NCI-H748 (cell line): ENCODE measurements at regions not wholly inside any gene's neighbourhood (a gene's known extent, or its start where the extent isn't known, plus 50 kb on each side); places are given as distances from the start of the nearest gene placed in this dataset.

Experiments
- DNase-seq: peaks from one replicate; lab custom pipeline; 2025; ENCODE audit not compliant: unreplicated experiment; lab: John Stamatoyannopoulos, UW

DNA sequence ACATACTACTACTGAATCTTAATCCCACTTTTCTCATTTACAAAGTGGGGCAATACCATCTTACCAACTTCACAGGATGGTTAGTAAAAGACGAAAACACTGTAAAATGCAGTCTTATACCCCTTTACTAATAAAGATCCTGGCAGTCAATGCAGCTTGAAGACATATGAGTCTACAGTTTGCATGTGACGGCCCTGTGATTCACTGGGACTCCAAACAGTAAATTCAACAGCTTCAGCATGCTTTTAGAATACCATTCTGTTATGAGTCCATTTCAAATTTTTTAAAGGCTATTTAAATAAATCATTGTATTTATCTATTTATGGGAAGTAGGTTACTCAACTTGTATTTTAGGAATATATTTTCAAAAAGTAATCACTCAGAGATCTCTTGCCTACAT lies 629.1 kb downstream of the LIG4 start:
- DNase-seq: no peak

- peak; percentile 68 for DNase-seq
Observed at GRCh38 chr13:107585469-107586180, 629.7 kb downstream of the LIG4 start.

DNA sequence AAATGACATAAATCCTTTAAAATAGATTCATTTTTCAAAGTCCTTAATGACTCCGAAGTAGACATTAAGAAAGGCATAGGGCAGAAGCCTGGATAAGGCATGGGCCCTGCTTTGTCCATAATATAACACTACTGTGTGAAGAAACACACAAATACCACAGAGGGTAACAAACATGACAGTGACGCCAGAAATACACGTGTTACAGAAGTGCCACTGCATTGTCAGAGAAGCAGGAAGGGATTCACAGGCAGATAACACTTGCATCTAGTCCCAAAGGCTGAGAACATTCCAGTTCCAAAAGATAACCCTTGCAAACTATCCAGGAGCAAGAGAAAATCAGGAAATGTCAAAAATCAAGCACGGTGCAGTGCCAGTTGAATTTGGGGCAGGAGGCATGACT lies 633.2 kb downstream of the LIG4 start:
- no peak for DNase-seq

GRCh38 chr13:107580741-107581412 lies 634.5 kb downstream of the LIG4 start:
- peak; percentile 82 for DNase-seq

DNA sequence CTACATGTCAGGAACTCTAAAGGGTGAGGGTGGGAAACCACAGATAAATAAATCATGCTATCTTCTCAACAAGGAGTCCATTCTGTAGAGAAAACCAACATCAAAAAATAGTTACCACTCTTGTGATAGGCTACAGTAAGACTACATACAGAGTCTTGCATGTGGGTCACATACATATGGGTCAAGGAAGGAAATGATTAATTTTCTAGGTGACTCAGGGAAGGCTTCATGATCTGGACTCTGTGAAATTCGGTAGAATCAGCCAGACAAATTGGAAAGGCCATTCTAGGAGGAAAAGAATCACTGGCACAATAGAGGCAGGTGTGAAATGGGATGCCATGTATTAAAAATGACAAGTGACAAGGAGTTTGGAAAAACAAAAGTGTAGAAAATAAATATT lies 638.9 kb downstream of the LIG4 start:
- DNase-seq: no peak

- DNase-seq: no peak
Observed at GRCh38 chr13:107574517-107575210, 640.7 kb downstream of the LIG4 start.

- DNase-seq: no peak
Observed at GRCh38 chr13:107573184-107573583, 642.2 kb downstream of the LIG4 start.

DNA sequence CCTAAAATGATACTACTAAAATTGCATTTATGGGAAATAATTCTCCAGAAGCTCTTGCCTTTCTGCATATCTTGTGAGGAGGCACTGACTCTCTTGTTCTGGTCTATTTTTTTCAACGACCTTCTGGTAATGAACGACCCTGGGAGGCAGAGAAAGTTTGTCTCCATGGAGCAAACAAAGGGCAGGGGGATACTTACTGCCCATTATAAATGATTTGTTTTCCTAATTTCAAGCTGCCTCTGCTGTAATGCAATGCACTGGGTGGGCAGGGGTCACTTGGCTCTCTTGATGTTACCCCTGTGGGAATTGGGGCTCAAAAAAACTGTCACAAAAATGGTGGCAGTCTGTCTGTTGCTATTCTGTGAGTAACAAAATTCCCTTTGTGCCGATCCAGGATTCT lies 643.2 kb downstream of the LIG4 start:
- DNase-seq: no peak

DNA sequence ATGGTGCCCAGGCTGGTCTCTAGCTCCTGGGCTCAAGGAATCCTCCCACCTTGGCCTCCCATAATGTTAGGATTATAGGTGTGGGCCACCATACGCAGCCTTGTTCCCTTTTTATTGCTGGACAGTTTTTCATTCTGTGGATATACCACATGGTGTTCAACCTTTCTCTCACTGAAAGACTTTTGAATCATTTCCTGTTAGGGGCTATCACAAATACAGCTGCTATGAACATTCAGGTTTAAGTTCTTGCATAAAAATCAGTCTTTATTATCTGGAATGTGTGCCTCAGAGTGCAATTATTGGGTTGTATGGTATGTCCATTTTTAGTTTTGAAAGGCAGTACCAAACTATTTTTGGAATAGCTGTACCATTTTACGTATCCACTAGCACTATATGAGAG lies 647.2 kb downstream of the LIG4 start:
- no peak for DNase-seq

DNA sequence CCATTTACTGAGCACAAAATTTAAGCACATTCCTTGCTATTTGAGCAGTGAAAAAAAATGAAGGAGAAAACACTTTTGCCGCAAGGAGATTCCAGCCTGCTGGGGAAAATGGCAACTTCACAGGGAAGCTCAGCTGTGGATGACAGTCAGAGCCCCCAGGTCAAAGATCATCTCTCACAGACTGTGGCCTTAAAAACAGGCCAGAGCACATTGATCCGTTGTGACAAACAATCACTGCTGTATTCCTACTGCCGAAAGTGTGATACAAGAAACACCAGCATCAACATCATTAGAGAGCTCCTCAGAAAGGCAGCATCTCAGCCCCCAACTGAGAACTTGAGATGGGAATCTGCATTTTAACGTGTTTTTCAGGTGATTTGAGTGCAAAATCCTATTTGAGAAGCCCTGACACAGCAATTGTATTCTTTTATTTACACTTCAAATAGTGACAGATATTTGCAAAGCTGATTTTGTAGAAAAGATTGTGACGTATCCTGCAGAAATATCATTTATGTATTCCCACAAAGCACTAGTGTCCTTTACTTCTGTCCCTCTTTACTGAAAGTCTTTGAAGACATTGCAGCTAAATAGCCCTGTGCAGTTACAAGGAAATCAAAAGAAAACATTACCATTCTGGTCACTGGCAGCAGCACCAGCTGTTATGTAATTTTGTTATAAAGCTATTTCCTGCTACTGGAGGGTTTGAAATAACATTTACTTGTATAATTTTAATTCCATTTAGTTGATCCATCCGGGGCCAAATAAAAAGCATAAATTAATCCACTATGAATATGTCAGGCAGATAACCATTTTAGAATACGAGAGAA lies 652.0 kb downstream of the LIG4 start:
- no peak for DNase-seq

DNA sequence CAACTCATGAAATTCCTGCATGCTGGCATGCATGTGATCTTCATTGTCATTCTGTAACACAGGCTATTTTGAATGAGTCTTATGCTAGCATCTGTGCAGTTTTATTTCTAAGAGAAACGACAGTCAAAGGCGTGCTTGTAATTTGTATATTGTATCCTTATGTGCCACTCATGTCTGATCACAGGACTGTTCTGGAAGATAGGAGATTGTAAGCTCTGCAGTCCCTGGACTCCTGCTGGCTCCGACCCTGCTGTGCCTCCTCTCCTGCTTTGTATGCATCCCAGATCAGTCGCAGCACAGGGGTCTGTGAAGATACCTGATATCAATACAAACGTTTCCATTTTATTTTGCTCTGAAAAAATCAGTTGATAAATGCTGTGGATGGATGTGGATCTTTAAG lies 653.1 kb downstream of the LIG4 start:
- no peak for DNase-seq

DNA sequence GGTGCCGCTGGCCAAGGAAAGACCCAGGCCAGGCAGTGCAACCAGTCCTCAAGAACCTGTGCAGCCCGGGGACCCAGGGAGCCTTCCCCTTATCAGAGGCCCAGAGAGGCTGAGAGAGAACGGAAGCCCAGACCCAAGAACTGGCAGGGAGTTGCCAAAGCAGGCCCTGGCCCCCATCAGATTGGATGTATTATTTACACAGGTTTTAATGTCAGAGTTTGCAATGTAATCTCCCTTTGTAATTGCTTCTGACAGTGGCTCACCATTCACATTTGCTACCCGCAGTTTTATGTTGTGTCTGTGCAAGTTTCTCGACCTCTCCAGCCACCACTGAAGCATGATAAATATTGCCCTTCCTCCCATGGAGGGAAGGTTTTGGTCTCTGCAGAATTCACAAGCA lies 660.9 kb downstream of the LIG4 start:
- peak; percentile 85 for DNase-seq

DNA sequence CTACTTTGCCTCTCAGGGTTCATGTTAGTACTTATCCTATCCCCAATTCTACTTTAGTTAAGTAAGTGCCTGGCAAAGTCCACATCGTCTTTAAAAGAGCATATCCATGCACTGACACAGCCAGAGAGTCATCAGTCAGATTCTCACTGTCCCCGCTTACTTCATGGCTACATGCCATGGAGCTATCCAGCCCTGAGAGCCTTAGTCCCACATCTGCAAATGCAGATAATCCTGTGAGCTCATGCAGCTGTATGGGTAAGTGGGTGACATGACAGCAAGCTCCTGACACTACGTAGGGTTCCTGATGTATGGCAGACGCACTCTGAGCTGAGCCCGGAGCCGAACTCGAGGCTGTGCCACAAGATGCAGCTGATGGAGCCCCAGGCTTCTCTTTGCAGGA lies 661.5 kb downstream of the LIG4 start:
- no peak for DNase-seq

DNA sequence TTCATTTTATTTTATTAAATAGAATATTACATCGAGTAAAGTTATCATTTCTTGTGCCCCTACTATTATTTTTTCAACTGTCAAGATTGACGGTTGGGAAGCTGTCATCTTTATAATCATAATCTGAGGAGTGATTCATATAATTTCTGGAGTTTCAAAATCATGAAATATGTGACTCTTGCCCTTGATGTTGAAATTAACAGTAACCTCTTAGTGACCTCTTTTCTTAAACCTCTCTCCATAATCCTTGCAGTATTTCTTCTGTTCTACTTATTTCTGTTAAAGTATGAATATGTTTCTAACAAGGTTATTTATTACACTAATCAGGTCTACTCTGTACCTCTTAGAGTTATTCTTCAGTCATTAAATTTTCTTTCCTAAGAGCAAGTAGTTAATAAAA lies 663.8 kb downstream of the LIG4 start:
- DNase-seq: no peak

DNA sequence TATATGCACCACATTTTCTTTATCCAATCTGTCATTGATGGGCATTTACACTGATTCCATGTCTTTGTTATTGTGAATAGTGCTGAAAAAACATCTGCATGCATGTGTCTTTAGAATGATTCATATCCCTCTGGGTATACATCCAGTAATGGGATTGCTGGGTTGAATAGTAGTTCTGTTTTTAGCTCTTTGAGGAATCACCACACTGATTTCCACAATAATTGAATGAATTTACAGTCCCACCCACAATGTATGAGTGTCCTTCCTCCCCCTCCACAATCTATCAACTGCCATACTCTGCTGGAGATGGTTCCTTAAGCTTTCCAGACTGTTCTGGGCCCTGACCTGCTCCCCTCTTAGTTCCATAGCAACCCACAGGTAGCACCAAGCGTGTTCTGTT lies 667.0 kb downstream of the LIG4 start:
- DNase-seq: no peak

DNA sequence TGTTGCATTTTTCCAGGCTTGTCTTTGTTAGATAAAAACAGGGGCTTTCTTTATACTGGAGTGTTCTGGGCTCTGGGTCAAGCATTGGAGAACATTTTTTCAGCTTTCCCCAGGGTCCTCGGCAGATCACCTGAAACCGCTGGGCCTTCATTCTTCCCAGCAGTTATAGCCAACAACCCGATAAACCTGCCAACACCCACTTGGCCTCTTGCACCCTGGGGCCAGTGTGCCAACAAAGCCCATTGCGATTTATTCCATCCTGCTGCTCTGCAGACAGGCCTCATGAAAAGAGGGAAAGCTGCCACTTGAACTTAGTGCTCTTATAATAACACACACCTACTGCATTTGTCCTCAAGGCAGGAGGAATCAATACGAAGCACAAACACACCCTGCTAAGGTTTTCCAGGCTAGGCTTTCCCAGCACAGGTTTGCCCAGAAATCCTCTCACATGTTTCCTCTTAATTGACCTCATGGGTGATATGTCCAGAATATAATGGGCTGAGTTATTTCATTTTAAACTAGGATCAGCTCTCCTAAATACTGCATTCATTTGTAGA lies 669.3 kb downstream of the LIG4 start:
- peak; percentile 90 for DNase-seq

DNA sequence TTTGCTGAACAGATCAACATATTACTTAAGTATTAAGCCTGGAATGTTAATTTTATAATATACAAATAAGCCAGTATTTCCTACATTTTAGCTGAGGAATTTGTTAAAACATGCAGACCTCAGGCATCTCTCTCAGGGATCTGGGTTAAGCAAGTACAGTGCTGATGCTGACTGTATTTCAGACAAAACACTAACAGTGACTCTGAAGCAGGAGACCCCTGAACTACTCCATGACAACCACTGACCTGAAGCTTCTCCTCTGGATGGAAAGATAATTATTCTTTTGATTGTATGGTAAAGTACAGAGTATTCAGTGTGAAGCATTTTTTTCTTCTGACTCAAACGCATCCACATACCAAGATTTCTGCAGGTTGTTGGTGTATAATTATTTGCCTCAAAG lies 680.8 kb downstream of the LIG4 start:
- DNase-seq: no peak

GRCh38 chr13:107531816-107532215 lies 683.5 kb downstream of the LIG4 start:
- DNase-seq: no peak

DNA sequence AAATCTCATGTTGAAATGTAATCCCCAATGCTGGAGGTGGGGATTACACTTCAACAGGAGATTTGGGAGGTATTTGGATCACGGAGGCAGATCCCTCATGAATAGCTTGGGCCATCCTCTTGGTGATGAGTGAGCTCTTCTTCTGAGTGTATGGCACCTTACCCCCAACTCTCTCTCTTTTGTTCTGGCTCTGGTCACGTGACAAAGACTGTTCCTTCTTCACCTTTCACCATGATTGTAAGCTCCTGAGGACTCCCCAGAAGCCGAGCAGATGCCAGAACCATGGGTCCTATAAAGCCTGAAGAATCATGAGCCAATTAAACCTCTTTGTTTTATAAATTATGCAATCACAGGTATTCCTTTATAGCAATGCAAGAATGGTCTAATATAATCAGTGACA lies 684.2 kb downstream of the LIG4 start:
- no peak for DNase-seq

DNA sequence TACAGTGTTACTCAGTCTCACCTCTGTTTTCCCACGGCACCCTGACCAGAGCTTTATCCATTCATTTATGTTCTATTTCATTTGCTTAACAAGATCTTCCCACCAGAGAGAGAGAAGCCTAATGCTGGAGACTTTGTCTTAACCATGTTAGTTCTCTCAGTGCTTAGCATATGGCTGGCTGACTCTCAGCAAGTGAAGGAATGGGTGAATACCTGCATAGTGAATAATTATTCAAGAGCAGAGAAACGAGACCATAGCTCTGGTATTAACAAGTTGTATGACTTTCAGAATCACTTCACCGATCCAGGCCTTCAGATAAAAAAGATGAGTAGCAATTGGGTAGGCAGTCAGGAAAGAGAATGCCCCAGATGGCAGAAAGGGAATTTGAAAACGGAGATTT lies 686.3 kb downstream of the LIG4 start:
- DNase-seq: no peak

- no peak for DNase-seq
Observed at GRCh38 chr13:107518780-107519179, 696.6 kb downstream of the LIG4 start.
